Breast epithelium (tissue), 3 donors: ENCODE measurements at regions not wholly inside any gene's neighbourhood (a gene's known extent, or its start where the extent isn't known, plus 50 kb on each side); places are given as distances from the start of the nearest gene placed in this dataset.

Experiments used
- POLR2AphosphoS5 ChIP-seq, 3 donors: sonication (generic); formaldehyde crosslinking; IDR thresholded peaks; one replicate each; pipeline ENCODE4 v1.6.1; 2017; ENCODE audit warnings: antibody characterized with exemption in 3 of 3
- TF ChIP-seq, protein P1 (sequence below), 3 donors: fragments of 450-650 bp; IDR thresholded peaks; one replicate each; pipeline ENCODE4 v1.5.1; 2016 to 2017; ENCODE audit warnings: antibody characterized with exemption in 3 of 3, mild to moderate bottlenecking in 3 of 3, moderate library complexity in 3 of 3

DNA sequence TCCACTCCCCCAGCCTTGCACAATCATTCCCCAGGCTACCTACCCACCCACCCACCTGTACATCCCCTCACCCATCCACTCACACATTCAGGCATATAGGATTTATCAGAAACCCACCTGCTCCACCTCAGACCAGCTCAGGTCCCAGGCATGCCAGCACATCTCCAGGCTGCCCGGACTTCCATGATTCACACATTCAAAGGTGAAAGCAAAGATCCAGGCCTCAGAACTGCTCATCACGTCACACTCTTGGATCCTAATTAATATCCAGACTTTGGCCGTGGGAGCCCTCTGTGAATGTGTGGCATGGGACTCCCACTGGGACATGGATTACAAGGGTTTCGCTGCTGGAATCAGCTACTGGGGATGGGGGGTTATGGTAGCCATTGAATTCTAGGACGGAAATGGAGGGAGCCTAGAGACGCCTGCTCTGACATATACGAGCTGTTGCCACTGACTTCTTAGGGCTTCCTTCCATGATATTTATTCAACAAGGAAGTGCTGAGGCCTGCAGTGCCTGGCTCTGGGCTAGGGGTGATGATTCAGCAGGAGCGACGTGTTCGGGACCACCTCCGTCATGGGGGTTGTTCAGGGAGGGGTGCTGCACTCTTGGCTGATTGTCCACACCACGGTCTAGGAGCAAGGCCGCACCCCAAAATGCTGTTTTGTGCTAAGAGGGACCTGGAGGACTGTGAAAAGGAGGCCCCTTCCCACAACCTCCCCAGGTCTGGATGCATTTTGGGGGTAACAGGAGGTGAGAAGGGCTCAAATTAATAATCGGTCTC lies 56.9 kb upstream of the ADRA2C start:
- TF ChIP-seq, protein P1, sequence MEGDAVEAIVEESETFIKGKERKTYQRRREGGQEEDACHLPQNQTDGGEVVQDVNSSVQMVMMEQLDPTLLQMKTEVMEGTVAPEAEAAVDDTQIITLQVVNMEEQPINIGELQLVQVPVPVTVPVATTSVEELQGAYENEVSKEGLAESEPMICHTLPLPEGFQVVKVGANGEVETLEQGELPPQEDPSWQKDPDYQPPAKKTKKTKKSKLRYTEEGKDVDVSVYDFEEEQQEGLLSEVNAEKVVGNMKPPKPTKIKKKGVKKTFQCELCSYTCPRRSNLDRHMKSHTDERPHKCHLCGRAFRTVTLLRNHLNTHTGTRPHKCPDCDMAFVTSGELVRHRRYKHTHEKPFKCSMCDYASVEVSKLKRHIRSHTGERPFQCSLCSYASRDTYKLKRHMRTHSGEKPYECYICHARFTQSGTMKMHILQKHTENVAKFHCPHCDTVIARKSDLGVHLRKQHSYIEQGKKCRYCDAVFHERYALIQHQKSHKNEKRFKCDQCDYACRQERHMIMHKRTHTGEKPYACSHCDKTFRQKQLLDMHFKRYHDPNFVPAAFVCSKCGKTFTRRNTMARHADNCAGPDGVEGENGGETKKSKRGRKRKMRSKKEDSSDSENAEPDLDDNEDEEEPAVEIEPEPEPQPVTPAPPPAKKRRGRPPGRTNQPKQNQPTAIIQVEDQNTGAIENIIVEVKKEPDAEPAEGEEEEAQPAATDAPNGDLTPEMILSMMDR (IDR thresholded peaks at IDR 0.05) = no peak
- TF ChIP-seq POLR2AphosphoS5 (IDR thresholded peaks at IDR 0.05) = no peak
